Motor neuron (in vitro differentiated cells): ENCODE measurements at regions not wholly inside any gene's neighbourhood (a gene's known extent, or its start where the extent isn't known, plus 50 kb on each side); places are given as distances from the start of the nearest gene placed in this dataset.

ENCODE experiments used
- ATAC-seq, 8 experiments: fragments of 200-7000 bp; cut with Tn5 transposase; replicated peaks in 6 of 8; 2 replicates each; pipeline ENCODE4 v1.8.0; 2021; ENCODE audit warnings: mild to moderate bottlenecking in 8 of 8, moderate library complexity in 8 of 8
- H3K27ac ChIP-seq, 2 donors: fragments of 250-450 bp; sonication (Bioruptor Pico); 2 replicates each; pipeline ENCODE4 v1.9.0; 2021; ENCODE audit warnings: antibody characterized with exemption in 2 of 2, mild to moderate bottlenecking in 2 of 2, moderate library complexity in 1 of 2
- H3K4me1 ChIP-seq, 2 donors: fragments of 250-450 bp; sonication (Bioruptor Pico); replicated peaks in 1 of 2; 2 replicates each; pipeline ENCODE4 v1.6.1; 2021; ENCODE audit warnings: antibody characterized with exemption in 2 of 2, mild to moderate bottlenecking in 2 of 2, moderate library complexity in 1 of 2
- H3K4me3 ChIP-seq, 5 donors: fragments of 250-450 bp; sonication (Bioruptor Pico); 2 replicates each; pipeline ENCODE4 v1.9.0; 2021; ENCODE audit warnings: antibody characterized with exemption in 5 of 5, mild to moderate bottlenecking in 5 of 5, moderate library complexity in 4 of 5
- WGBS, 10 experiments: fragments of 450-650 bp; shearing (Covaris generic); methylation state at CpG; one replicate each; pipeline ENCODE4 v1.0.0; 2022; 5-methylcytosine and 5-hydroxymethylcytosine counted together
- in situ Hi-C, 9 experiments: fragments of 400-800 bp; cut with MboI; loops; one replicate each; pipeline ENCODE4 v1.15.0; 2021; ENCODE audit warnings: low sequenced_read_pairs in 9 of 9, low pct_unique_long_range_greater_than_20kb in 2 of 9; ENCODE audit not compliant: unreplicated experiment in 9 of 9

DNA sequence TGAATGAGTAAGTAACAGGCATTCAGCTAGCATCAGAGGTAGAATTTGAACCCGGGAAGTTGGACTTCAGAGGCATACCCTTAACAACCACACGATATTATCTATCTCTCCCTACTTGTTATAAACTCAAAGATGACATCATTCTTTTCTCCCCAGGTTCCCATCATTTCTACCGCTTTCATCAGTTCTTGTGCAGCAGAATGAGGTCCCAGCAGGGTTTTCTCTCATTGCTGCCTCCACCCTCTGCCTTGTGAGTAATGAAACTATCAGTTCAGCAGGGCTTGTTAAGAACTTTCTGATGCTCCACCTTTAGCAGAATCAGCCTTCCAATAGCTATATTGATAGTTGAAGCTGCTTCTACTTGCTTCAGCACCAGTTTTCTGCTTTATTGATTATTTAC lies 487.5 kb upstream of the KCNMB2 start:
- in situ Hi-C loops = no loop called here
- ATAC-seq = peak in 4 of 8 experiments; percentile 15 to 62 (median 32)

DNA sequence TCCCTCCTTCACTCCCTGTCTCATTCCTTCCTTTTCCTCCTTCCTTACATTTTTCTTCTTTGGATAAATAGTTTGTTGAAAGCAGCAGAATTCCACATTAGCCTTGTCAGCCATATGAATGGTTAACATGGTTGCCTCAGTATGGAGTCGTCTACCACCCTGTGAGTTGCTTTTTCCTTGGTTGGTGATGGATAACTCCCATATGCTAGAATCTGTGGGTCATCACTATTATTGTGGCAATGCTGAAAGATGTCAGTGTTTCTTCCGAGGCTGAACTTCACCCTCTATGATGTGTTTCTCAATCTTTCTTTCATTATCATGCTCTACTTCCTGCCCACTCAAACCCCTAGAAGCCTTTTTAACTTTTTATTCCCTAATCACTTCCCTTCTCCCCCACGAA lies 481.8 kb upstream of the KCNMB2 start:
- Histone ChIP-seq H3K4me1 (peaks cover 12 to 15% of the 10 kb centered on the region in 2 donors), H3K4me3 (no peak overlapping the region), H3K27ac (no peak overlapping the region)
- WGBS, 10 experiments = 28 to 100% (median 52%) methylated on average over 2 to 3 of the region's 3 CpGs
- ATAC-seq = no peak
- in situ Hi-C loops = no loop called here

More for the DNA sequence above, 487.5 kb upstream of the KCNMB2 start:
- no peak overlapping the region for H3K4me3 ChIP-seq
- 50 to 100% (median 78%) methylated on average over 2 to 3 of the region's 3 CpGs; no CpG with 5 or more reads in 2 of the 10 experiments for WGBS, 10 experiments
- H3K4me1 ChIP-seq = no peaks in the 10 kb centered on the region
- no peak overlapping the region for H3K27ac ChIP-seq

DNA sequence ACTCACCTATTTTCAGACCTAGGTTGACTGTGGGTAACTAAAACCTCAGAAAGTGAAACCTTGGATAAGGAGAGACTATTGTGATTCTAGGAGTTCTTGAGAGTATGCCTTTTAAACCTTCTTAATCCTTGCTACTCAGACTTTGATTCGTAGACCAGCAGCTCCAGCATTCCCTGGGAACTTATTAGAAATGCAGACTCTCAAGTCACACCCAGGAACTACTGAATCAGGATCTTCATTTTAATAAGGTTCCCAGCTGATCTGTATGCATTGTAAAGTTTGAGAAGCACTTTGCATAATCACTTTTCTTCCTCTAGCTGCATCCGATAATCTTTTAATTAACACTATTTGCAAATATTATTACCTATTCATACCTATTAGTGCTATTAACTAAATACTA lies 480.3 kb upstream of the KCNMB2 start:
- Histone ChIP-seq H3K4me3 (no peak overlapping the region), H3K27ac (no peak overlapping the region), H3K4me1 (peaks cover 18 to 30% of the 10 kb centered on the region in 2 donors)
- peak in 3 of 8 experiments; percentile 49 to 61 (median 52) for ATAC-seq
- WGBS, 10 experiments = 0 to 100% (median 93%) methylated on average over 1 to 2 of the region's 2 CpGs; no CpG with 5 or more reads in 1 of the 10 experiments
- in situ Hi-C loops = no loop called here

GRCh38 chr3:178056868-178057267 lies 479.4 kb upstream of the KCNMB2 start:
- H3K27ac ChIP-seq = no peak overlapping the region
- peaks cover 18 to 39% of the 10 kb centered on the region in 2 donors for H3K4me1 ChIP-seq
- 67 to 100% (median 95%) methylated on average over 1 of the region's 1 CpG for WGBS, 10 experiments
- in situ Hi-C loops = no loop called here
- no peak overlapping the region for H3K4me3 ChIP-seq
- ATAC-seq = no peak

DNA sequence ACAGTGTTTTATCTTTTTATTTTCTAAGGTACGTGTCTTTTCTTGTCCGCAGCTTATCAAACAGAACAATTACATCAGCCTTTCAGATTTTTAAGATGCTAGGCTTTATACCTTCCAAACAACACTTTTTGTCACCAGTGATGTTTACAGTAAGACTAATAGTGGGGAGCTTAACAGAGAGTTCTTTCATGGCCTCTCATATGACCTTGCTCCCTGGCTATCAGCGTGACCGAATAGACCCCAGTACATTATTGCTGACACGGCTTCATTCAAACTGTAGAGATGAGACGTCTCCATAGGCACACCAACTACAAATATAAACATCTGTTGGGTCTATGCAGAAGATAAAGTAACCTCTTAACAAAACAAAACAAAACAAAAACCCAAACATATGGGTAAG lies 477.6 kb upstream of the KCNMB2 start:
- peak in 1 of 8 experiments; percentile 20 for ATAC-seq
- Histone ChIP-seq H3K27ac (no peak overlapping the region), H3K4me1 (peaks cover 18 to 45% of the 10 kb centered on the region in 2 donors), H3K4me3 (no peak overlapping the region)
- in situ Hi-C loops = no loop called here
- 84 to 100% (median 90%) methylated on average over 2 to 6 of the region's 6 CpGs; no CpG with 5 or more reads in 1 of the 10 experiments for whole genome bisulfite sequencing, 10 experiments

DNA sequence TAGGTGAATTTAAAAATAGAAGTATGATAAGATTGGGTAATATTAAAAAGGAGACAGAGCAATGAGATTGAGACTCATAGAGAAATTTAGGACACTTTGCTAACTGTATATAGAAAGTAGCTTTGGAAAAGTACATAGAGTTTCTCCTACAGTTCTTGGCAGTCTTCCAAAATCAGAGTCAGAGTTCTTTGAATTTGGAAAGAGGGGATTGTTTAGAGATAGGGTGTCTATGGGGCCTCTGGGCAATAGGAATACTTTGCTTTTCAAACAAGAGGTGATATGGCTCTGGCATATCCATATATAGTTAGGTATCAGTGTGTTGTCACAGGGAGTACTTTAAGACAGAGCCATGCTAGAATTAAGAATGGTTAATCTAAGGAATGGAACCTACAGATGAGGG lies 477.1 kb upstream of the KCNMB2 start:
- Histone ChIP-seq H3K4me1 (peaks cover 18 to 45% of the 10 kb centered on the region in 2 donors), H3K27ac (no peak overlapping the region), H3K4me3 (no peak overlapping the region)
- no peak for ATAC-seq
- in situ Hi-C loops = no loop called here

DNA sequence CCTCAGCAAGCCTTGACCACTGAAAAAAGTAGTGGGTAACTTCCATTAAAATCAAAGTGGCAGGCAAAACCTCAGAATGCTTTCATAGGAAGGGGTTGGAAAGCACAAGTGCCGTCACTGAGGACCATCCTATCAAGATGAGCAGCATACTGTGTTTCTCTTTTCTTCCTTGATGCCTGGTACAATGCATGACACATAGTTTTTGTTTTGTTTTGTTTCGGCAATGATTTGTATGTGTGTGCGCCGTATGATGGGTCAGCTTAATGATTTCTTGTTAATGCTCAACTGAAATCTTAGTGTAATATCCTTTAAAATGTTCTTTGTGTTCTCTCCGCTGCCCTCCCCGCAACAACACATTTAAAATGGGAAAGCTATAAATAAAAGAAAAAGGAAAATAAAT lies 476.4 kb upstream of the KCNMB2 start:
- no peak overlapping the region for H3K27ac ChIP-seq
- ATAC-seq = peak in 1 of 8 experiments; percentile 47
- in situ Hi-C loops = no loop called here
- no peak overlapping the region for H3K4me3 ChIP-seq
- WGBS, 10 experiments = 0 to 100% (median 81%) methylated on average over 3 to 6 of the region's 6 CpGs; no CpG with 5 or more reads in 1 of the 10 experiments
- H3K4me1 ChIP-seq = peaks cover 18 to 42% of the 10 kb centered on the region in 2 donors

DNA sequence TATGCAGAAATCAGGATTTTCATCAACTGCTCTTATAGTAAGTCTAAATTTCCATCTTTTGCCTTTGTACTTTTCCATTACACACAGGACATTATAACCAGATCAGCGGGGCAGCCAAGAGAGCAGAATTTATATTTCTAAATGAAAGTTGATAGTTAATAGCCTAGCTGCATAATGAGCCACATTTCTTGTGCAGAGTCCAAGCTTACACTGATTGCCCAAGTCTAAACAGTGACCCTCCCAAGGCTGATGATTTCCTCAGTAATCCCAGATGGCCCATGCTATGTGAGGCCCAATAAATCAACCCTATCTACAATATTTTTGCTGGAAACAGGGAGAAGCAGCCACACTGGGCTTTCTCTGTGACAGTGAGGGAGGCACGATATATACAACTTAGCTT lies 475.8 kb upstream of the KCNMB2 start:
- in situ Hi-C loops = no loop called here
- peak; percentile 79 to 99 (median 90) for ATAC-seq
- H3K27ac ChIP-seq = no peak overlapping the region

DNA sequence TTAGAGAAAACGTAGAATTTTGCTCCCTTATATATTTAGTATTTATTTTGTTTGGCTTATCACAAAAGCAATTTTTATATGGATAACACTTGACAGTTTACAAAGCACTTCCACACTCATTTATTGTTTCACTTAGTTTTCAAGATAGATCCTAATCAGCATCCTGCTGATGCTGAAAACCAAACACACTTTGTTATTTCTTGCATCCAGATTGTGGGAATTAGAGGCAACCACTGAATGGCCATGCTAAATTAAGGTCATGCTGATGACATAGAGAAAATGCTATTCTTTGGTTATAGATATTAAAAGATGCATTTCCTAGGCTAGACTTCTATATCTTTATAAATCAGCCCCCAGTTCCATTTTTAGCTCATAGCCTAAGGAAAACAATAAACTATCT lies 474.1 kb upstream of the KCNMB2 start:
- in situ Hi-C loops = no loop called here
- no peak for ATAC-seq
- WGBS, 10 experiments = 22 to 100% (median 89%) methylated on average over 1 of the region's 1 CpG; no CpG with 5 or more reads in 2 of the 10 experiments
- Histone ChIP-seq H3K4me1 (peaks cover 18 to 38% of the 10 kb centered on the region in 2 donors), H3K4me3 (no peak overlapping the region), H3K27ac (no peak overlapping the region)

More for the DNA sequence above, 475.8 kb upstream of the KCNMB2 start:
- Histone ChIP-seq H3K4me3 (no peak overlapping the region), H3K4me1 (peaks cover 18 to 38% of the 10 kb centered on the region in 2 donors)
- WGBS, 10 experiments = 0 to 83% (median 60%) methylated on average over 1 to 2 of the region's 2 CpGs; no CpG with 5 or more reads in 2 of the 10 experiments

GRCh38 chr3:178063461-178063860 lies 472.8 kb upstream of the KCNMB2 start:
- in situ Hi-C loops = no loop called here
- 38 to 88% (median 61%) methylated on average over 1 of the region's 1 CpG; no CpG with 5 or more reads in 4 of the 10 experiments for WGBS, 10 experiments
- Histone ChIP-seq H3K27ac (no peak overlapping the region), H3K4me1 (peaks cover 17 to 37% of the 10 kb centered on the region in 2 donors), H3K4me3 (no peak overlapping the region)
- no peak for ATAC-seq

GRCh38 chr3:178067721-178068120 lies 468.5 kb upstream of the KCNMB2 start:
- in situ Hi-C loops = no loop called here
- no peak for ATAC-seq
- Histone ChIP-seq H3K4me3 (no peak overlapping the region), H3K4me1 (peaks cover 14 to 15% of the 10 kb centered on the region in 2 donors), H3K27ac (no peak overlapping the region)
- WGBS, 10 experiments = 14 to 100% (median 90%) methylated on average over 1 of the region's 1 CpG; no CpG with 5 or more reads in 1 of the 10 experiments

DNA sequence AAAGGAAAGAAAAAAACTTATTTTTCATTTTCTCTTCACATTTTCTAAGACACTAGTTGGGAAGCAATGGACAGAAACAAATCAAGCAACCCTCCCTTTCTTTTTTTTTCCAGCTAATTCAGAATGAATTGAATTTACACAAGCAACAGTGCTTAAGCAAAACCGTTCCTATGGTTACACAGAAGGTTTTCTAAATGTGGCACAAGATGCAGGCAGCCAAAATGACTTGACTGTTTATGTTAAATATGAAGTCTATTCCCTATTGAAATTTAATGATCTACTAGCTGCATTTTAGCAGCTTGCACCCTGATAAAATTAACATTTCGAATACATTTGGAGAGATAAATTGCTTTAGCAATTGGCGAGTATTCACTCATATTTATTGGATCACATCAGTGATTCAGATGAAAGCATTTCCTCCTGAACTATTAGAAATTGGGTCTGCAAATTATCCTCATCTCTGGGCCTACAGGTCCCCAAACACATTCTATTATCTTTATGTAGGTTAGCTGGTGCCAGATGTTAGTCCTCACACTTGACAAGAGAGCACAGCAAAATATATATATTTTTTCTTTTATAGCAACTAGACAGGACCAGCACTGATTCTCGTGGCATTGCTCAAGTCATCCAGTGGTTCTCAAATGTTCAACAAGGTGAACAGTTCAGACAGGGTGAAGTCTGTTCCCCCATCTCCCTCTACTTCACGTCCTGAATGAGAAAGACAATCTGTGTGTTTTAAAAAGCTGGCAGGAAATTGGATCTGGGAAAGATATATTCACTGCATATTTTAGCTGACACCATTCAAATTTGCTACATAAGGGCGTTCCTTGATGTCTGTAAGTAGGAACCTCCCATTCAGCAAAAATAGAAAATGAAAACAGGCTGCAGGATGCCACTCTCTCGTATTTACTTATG lies 463.6 kb upstream of the KCNMB2 start:
- WGBS, 10 experiments = 0 to 90% (median 75%) methylated on average over 2 to 7 of the region's 7 CpGs; no CpG with 5 or more reads in 1 of the 10 experiments
- Histone ChIP-seq H3K4me1 (peaks cover 18 to 41% of the 10 kb centered on the region in 2 donors), H3K27ac (no peak overlapping the region), H3K4me3 (no peak overlapping the region)
- in situ Hi-C loops = no loop called here
- ATAC-seq = peak; percentile 39 to 90 (median 77)

- Histone ChIP-seq H3K4me3 (no peak overlapping the region), H3K27ac (no peak overlapping the region), H3K4me1 (peaks cover 18 to 41% of the 10 kb centered on the region in 2 donors)
- peak in 1 of 8 experiments; percentile 4 for ATAC-seq
- WGBS, 10 experiments = 20 to 100% (median 87%) methylated on average over 1 to 3 of the region's 3 CpGs; no CpG with 5 or more reads in 1 of the 10 experiments
- in situ Hi-C loops = no loop called here
Measured at GRCh38 chr3:178073366-178073765, 462.9 kb upstream of the KCNMB2 start.
